AG04450 (cell line): ENCODE measurements at regions not wholly inside any gene's neighbourhood (a gene's known extent, or its start where the extent isn't known, plus 50 kb on each side); places are given as distances from the start of the nearest gene placed in this dataset.

ENCODE experiments used
- CTCF ChIA-PET: fragments of 300-600, 350-600 bp; formaldehyde crosslinking; extraction: SDS; loops from one replicate; lab custom pipeline; 2022; ENCODE audit warnings: antibody characterized with exemption, inconsistent platforms; lab: Charles Lee
- POLR2A ChIA-PET: fragments of 350-600 bp; formaldehyde crosslinking; extraction: SDS; loops from one replicate; lab custom pipeline; 2021; ENCODE audit warnings: antibody characterized with exemption, inconsistent platforms; lab: Yijun Ruan, JAX
- DNase-seq: peaks from one replicate; pipeline ENCODE4 v3.0.0-alpha.2; 2011; ENCODE audit warnings: low read depth, low spot score
- H3K27ac ChIP-seq: one replicate; pipeline ENCODE4 v1.5.1; 2012; ENCODE audit warnings: low read depth, low read length, control low read depth
- H3K27me3 ChIP-seq: one replicate; pipeline ENCODE4 v1.6.0; 2012; ENCODE audit warnings: low read length; ENCODE audit not compliant: control insufficient read depth, insufficient read depth
- H3K4me3 ChIP-seq: 2 replicates; pipeline ENCODE4 v1.5.1; 2011; ENCODE audit warnings: mild to moderate bottlenecking, low read depth, low read length, control low read depth
- H3K9me3 ChIP-seq: 2 replicates; pipeline ENCODE4 v1.5.1; 2012; ENCODE audit warnings: low read length; ENCODE audit not compliant: control insufficient read depth, insufficient read depth
- CTCF ChIP-seq: IDR thresholded peaks from 2 replicates; pipeline ENCODE4 v1.5.1; 2011; ENCODE audit warnings: low read depth, low read length, control low read depth, inconsistent platforms

DNA sequence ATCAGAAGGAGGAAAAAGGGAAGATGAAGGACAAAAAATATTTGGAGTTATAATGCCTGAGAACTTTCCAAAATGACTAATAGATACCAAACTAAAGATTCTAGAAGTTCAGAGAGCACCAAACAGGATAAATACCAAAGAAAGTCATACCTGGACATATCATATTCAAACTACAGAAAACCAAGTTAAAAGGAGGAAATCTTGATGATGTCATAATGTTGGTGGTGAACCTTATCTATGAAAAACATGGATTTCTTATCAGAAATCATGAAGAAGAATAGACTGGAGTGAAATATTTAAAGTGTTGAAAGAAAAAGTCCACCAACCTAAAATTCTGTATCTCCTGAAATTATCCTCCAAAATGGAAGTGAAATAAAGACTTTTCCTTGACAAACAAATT lies 389.2 kb downstream of the JRKL start:
- ChIA-PET POLR2A (no interaction called here), CTCF (no interaction called here)
- Histone ChIP-seq H3K9me3 (no peaks in the 10 kb centered on the region), H3K27ac (no peak overlapping the region), H3K4me3 (no peak overlapping the region), H3K27me3 (no peaks in the 10 kb centered on the region)
- no peak for DNase-seq
- TF ChIP-seq CTCF = no peak

GRCh38 chr11:96781082-96781481 lies 391.3 kb downstream of the JRKL start:
- no peak for DNase-seq
- ChIA-PET POLR2A (no interaction called here), CTCF (no interaction called here)
- Histone ChIP-seq H3K27ac (no peak overlapping the region), H3K9me3 (no peaks in the 10 kb centered on the region), H3K4me3 (no peak overlapping the region), H3K27me3 (no peaks in the 10 kb centered on the region)
- no peak for TF ChIP-seq CTCF

GRCh38 chr11:96782632-96783031 lies 392.8 kb downstream of the JRKL start:
- ChIA-PET POLR2A (no interaction called here), CTCF (no interaction called here)
- DNase-seq = no peak
- H3K27me3 ChIP-seq = no peaks in the 10 kb centered on the region
- TF ChIP-seq CTCF = no peak
- no peaks in the 10 kb centered on the region for H3K9me3 ChIP-seq
- no peak overlapping the region for H3K27ac ChIP-seq
- no peak overlapping the region for H3K4me3 ChIP-seq

GRCh38 chr11:96783311-96783710 lies 393.5 kb downstream of the JRKL start:
- POLR2A ChIA-PET = no interaction called here
- Histone ChIP-seq H3K9me3 (no peaks in the 10 kb centered on the region), H3K27ac (no peak overlapping the region), H3K27me3 (no peaks in the 10 kb centered on the region), H3K4me3 (no peak overlapping the region)
- TF ChIP-seq CTCF = no peak
- CTCF ChIA-PET = no interaction called here
- DNase-seq = no peak

DNA sequence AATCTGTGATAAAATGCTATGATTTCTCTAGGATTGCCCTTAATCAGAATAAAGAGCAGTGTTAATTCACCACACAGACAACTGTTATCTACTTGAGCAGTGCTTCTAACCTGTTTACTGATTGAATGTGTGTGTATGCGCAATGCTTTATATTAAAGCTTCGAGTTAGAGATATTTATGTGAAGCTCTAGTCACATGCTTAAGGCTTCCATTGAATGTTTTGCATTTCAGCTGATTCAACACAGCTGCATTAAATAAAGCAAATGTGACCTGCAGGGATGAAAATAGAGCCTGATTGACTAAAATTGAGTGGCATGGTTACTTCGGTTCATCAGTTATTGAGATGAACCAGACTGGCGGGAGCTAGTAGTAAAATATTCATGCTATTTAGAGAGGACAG lies 395.3 kb downstream of the JRKL start:
- ChIA-PET POLR2A (no interaction called here), CTCF (no interaction called here)
- Histone ChIP-seq H3K27ac (no peak overlapping the region), H3K9me3 (no peaks in the 10 kb centered on the region), H3K27me3 (no peaks in the 10 kb centered on the region), H3K4me3 (no peak overlapping the region)
- no peak for TF ChIP-seq CTCF
- no peak for DNase-seq
